GM12891 (cell line): ENCODE measurements at regions not wholly inside any gene's neighbourhood (a gene's known extent, or its start where the extent isn't known, plus 50 kb on each side); places are given as distances from the start of the nearest gene placed in this dataset.

Experiments used
- DNase-seq: peaks from one replicate; pipeline ENCODE4 v3.0.0; 2011; ENCODE audit warnings: low spot score; ENCODE audit not compliant: insufficient read length
- FAIRE-seq: peaks from 2 replicates; lab custom pipeline; 2011; peaks lifted over from hg19 to GRCh38; lab: Jason Lieb, UNC
- PAX5 ChIP-seq: IDR thresholded peaks from 2 replicates; pipeline ENCODE4 v1.6.1; 2011; ENCODE audit warnings: low read length, moderate library complexity, mild to moderate bottlenecking; ENCODE audit not compliant: insufficient read depth, severe bottlenecking
- POLR2A ChIP-seq: IDR thresholded peaks from 2 replicates; pipeline ENCODE4 v1.6.1; 2011; ENCODE audit warnings: low read depth, low read length, control low read depth
- POLR2AphosphoS5 ChIP-seq: IDR thresholded peaks from 2 replicates; pipeline ENCODE4 v1.6.1; 2011; ENCODE audit warnings: low read depth, low read length, control low read depth
- POU2F2 ChIP-seq: IDR thresholded peaks from 2 replicates; pipeline ENCODE4 v1.6.1; 2011; ENCODE audit warnings: low read depth, mild to moderate bottlenecking, control low read depth, low read length, moderate library complexity
- SPI1 ChIP-seq: IDR thresholded peaks from 2 replicates; pipeline ENCODE4 v1.6.1; 2011; ENCODE audit warnings: low read depth, low read length, control low read depth
- TAF1 ChIP-seq: IDR thresholded peaks from 2 replicates; pipeline ENCODE4 v1.6.1; 2011; ENCODE audit warnings: low read depth, low read length, control low read depth

DNA sequence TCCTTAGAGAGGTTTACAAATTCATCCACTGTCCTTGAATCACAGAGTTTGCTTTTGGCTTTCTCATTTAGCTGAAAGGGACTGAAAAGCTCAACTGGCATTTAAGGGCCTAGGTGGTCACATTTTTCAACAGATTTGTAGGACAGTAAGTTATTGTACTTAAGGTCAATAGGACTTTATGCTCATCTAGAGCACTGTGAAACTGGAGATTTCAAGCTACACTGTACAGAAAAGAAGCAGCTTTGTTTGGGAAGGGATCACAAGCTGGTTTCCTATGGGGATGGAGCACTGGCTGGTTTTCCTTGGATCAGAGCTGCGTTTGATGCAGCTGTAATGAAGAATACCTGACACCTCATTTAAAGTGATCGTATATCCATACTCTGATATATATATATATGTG is 482.7 kb downstream of the FBXO15 start:
- no peak for TF ChIP-seq POLR2AphosphoS5
- TF ChIP-seq PAX5: no peak
- TF ChIP-seq POU2F2: no peak
- no peak for DNase-seq
- no peak for FAIRE-seq

DNA sequence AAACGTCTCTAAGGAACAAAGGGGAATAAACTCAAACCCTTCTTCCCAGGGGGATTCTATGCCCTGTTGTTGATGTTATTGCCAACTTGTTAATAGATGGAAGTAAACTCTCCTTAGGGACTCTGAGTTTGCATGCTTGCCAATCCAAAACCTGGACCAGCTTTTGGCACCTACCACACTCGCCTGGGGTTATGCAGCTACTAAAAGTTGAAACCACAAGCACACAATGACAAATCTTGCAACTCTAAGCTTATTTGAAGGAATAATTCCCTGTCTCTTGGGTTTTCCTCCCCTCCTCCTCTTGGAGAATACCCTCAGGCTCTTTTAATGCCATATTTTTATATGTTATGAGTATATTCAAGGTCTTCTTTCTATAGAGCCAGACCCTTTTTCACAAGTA is 484.1 kb downstream of the FBXO15 start:
- TF ChIP-seq POU2F2 (no peak), PAX5 (no peak), POLR2A (no peak), TAF1 (no peak), SPI1 (no peak), POLR2AphosphoS5 (no peak)
- FAIRE-seq: no peak
- DNase-seq: no peak

DNA sequence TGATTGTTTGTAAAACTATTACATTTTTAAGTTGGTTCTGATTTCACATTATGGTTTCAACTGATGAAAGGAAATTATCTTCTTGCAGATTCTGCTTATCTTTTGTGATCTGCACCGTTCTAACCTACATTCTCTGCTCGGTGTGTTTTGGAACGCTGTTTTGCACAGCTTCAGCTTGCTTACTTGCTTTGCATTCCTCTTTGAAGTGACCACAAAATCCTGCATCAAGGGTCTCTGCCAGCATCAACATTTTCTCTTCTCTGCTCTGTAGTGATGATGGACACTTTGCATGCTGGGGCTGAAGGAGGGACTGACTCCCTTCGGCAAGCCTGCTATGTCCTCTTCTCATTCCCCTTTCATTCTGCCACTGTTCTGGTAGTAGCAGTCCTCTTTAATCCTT is 485.2 kb downstream of the FBXO15 start:
- DNase-seq (no peak), FAIRE-seq (no peak)
- TF ChIP-seq POLR2A (no peak), POLR2AphosphoS5 (no peak), PAX5 (no peak), SPI1 (no peak), POU2F2 (no peak), TAF1 (no peak)

DNA sequence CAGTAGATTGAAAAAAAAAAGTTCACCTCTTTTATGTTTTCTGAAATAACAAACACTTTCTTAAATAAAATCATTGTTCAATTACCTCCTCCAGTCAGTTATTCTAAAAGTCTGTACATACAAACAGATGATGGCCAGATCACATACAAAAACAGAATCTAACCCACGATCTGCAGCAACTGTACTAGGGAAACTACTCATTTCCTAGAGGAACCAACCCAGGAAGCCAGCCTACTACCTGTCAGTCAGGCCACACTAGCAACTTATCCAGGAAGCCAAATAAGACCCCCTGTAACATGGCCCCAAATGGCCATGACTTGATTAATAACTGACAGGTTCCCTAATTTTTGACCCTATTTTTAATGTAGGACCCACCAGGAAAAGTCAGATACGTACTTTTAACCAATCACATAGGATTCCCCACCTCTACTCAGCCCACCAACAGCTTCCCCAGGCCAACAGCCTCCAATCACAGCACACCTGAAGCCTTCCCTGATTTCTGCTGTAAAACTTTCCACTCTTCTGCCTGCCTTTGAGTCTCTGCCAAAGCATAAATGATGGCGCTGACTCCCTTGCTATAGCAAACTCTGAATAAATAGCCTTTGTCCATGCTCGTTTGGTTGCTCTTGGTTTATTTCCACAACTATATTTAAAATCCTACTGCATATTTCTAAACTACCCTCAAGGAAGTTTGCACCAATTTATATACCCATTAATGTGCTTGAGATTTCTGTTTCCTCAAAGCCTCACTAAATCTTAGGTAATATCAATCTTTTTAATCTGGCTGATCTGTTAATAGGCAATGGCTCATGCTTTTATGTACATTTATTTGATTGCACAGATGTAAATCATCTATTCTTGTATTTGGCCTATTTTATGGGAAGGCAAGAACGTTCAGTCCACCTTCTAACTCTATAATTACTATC is 486.4 kb downstream of the FBXO15 start:
- TF ChIP-seq PAX5 (no peak), POLR2AphosphoS5 (no peak), SPI1 (no peak), POU2F2 (no peak), TAF1 (no peak), POLR2A (no peak)
- FAIRE-seq (no peak), DNase-seq (no peak)

DNA sequence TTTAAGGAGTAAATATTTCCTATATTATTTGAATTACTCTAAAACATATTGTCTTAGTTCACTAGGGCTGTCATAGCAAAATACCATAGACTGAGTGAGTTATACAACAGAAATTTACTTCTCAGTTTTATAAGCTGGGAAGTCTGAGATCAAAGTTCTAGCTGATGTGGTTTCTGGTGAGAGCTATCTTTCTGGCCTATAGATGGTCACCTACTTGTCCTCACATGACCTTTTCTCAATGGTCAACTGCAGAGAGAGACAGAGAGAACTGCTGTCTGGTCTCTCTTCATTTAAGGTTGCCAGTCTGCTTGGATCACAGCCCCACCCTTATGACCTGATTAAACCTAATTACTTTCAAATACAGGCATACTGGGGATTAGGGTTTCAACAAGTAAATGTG is 490.9 kb downstream of the FBXO15 start:
- DNase-seq (no peak), FAIRE-seq (no peak)
- TF ChIP-seq POLR2A (no peak), POU2F2 (no peak), TAF1 (no peak), POLR2AphosphoS5 (no peak), PAX5 (no peak), SPI1 (no peak)

DNA sequence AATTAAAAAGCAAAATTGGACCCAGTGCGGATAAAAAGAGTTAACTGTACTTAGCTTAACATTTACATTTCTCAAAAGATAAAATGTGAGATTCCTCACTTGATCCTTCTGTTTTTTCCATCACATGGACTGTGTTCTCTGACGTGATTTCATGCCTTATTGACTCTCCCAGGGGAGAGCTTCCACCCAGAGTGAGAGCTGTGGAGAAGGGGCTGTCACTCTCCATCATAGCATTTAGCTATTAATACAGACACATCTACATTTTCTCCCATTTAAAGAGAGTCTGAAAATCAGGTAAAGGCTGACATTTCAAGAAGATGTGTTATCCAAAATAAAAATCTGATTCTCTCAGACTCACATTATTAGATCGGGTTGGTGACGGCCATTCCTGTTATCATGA is 493.8 kb downstream of the FBXO15 start:
- DNase-seq: no peak
- no peak for FAIRE-seq
- TF ChIP-seq POLR2A (no peak), POU2F2 (no peak), SPI1 (no peak), POLR2AphosphoS5 (no peak), TAF1 (no peak), PAX5 (no peak)

DNA sequence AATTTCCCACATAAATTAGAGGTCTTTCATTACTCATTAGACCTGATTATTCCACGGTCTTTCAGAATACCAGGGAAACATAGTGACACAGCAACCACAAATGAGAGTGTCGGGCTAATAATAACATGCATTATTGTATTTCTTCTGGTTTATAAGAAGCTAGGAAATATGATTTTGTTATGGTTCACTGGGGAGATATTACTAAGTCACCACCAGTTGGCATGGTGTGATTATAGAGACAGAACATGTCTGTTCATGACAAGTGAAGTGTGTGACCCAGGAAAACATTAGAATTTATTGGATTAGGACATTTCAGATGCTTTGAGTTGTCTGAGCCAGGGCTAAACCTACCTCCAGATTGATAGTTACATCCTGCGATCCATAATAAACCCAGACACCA is 494.4 kb downstream of the FBXO15 start:
- no peak for DNase-seq
- FAIRE-seq: no peak
- TF ChIP-seq SPI1 (no peak), TAF1 (no peak), POLR2AphosphoS5 (no peak), POLR2A (no peak), POU2F2 (no peak), PAX5 (no peak)

DNA sequence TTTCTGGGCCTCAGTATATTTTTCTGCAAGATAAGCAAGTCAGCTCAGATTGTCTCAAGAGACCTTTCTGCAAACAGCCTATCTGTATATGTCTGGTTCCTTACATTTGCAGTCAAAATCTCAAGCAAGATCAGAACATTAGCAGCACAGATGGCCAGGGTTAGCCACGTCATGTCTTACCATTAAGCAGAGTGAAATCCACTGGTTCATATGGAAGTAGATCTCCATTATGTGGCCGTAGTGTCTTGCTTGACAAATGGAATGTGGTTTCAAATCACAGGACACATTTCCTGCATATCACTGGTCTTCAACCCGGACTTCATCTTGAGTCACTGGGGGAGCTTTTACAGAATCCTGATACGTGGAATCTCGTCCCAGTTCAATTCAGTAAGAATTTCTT is 500.2 kb downstream of the FBXO15 start:
- no peak for FAIRE-seq
- DNase-seq: no peak
- TF ChIP-seq TAF1: no peak

DNA sequence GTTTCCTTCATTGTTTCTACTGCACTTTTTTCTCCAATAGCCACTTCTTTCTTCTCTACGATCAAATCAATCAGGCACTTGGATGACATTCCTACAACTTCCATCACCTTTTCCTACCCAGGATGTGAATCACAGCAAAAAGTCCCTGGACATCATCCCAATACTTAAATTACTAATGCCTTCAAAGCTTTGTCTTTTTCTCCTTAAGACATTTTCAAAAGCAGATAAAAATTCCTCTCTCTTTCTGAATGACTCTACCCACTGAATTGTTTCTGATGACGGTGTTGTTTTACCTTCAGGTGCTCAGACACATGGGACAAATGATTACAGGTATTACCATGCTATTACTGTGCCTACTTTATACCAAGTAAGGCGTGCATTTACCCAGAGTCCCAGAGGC is 500.9 kb downstream of the FBXO15 start:
- no peak for DNase-seq
- no peak for FAIRE-seq
- TF ChIP-seq PAX5: no peak
- no peak for TF ChIP-seq SPI1
- no peak for TF ChIP-seq POLR2AphosphoS5
- TF ChIP-seq TAF1: no peak
- no peak for TF ChIP-seq POU2F2
- TF ChIP-seq POLR2A: no peak

DNA sequence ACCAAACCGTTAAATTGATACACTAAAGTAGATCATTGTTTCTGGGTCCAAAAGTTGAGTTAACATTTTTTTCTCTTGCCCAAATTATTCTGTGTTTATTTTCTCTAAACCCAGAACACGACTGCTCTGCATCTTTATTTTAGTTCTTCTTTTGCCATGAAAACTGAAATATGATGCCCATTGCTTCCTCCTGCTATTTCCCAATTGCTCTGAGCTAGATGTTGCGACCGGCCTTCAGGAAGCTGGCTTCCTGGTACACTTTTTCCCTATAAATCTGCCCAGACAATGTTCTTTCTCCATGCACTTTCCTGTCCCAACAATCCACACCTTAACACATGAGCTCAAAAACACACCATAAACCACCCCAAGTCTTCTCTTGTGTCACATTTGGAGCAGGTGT is 501.4 kb downstream of the FBXO15 start:
- no peak for TF ChIP-seq POLR2A
- no peak for TF ChIP-seq POU2F2
- no peak for TF ChIP-seq PAX5
- no peak for TF ChIP-seq TAF1
- no peak for TF ChIP-seq SPI1
- no peak for TF ChIP-seq POLR2AphosphoS5

More for the DNA sequence above, 501.4 kb downstream of the FBXO15 start:
- FAIRE-seq (no peak), DNase-seq (no peak)
